ENCODE measurements at regions not wholly inside any gene's neighbourhood (a gene's known extent, or its start where the extent isn't known, plus 50 kb on each side); places are given as distances from the start of the nearest gene placed in this dataset.
A peak's percentile ranks its signal among the peaks of the same experiment; 100 is the strongest.

DNA sequence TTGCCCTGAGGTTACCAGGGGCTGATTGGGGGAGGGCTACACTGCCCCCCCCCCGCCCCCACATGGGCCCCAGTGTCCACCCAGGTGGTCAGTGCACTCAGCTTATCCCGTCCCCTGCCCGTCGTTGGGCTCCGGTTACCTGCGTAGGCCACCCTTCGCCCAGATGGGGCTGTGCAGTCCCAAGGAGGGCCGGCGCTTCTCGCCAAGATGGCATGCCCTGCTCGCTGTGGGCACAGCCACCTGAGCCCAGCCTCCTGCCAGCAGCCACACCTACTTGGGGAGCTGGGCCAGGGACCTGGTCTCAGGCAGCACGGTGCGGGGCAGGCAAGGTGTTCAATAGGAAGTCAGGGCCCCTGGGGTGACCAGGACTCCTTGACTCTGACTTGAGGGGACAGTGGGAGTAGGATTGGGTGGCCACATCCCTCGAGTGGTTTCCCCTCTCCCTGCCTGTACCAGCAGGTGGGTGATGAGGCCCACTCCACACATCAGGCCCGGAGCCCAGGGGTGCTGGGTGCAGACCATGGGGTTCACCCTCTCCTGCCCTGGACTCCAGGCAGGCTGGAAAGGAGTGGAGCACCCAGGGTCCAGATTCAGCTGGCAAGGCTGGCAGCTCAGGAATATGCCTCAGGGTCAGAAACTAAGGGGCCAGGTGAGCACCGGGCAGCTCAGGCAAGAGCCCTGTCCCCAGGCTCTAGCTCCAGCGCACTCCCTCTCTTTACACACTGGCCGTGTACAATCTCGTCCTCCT is 170.3 kb downstream of the GLI2 start:
- Mint-ChIP-seq H3K36me3 (ENCODE audit: low read depth) (no peaks in the 10 kb centered on the region), H3K9me3 (no peaks in the 10 kb centered on the region), H3K4me1 (peaks cover 52% of the 10 kb centered on the region), H3K4me3 (no peak overlapping the region), H3K27me3 (ENCODE audit: low read depth) (peaks cover 9% of the 10 kb centered on the region), H3K27ac (peak overlapping the region; percentile 70 to 78 (median 73))
- TF ChIP-seq, protein P1, sequence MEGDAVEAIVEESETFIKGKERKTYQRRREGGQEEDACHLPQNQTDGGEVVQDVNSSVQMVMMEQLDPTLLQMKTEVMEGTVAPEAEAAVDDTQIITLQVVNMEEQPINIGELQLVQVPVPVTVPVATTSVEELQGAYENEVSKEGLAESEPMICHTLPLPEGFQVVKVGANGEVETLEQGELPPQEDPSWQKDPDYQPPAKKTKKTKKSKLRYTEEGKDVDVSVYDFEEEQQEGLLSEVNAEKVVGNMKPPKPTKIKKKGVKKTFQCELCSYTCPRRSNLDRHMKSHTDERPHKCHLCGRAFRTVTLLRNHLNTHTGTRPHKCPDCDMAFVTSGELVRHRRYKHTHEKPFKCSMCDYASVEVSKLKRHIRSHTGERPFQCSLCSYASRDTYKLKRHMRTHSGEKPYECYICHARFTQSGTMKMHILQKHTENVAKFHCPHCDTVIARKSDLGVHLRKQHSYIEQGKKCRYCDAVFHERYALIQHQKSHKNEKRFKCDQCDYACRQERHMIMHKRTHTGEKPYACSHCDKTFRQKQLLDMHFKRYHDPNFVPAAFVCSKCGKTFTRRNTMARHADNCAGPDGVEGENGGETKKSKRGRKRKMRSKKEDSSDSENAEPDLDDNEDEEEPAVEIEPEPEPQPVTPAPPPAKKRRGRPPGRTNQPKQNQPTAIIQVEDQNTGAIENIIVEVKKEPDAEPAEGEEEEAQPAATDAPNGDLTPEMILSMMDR (IDR thresholded peaks at IDR 0.05; ENCODE audit: unreplicated experiment in 3 of 3), result no peak

DNA sequence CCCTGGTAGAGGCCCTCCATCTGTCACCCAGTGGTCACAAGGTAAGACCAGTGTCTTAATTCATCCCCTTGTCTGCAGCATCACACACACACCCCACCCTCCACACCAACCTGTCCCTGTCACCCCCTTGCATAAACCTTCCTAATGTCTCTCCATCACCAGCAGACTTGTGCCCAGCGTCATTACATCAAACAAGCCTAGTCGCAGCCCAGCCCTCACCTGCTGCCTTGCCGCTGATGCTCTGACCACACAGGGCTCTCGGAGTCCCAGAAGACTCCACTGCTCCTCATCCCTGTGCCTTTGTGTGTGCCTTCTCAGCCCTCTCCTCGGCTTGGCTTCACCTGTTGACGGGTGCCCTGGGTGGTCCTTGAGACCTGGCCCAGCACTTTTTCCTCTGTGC is 171.2 kb downstream of the GLI2 start:
- Mint-ChIP-seq H3K4me1 (peaks cover 51% of the 10 kb centered on the region), H3K36me3 (ENCODE audit: low read depth) (no peaks in the 10 kb centered on the region), H3K9me3 (no peaks in the 10 kb centered on the region), H3K4me3 (no peak overlapping the region), H3K27ac (peak overlapping the region; percentile 70 to 78 (median 73)), H3K27me3 (ENCODE audit: low read depth) (peaks cover 9% of the 10 kb centered on the region)
- TF ChIP-seq, protein P1 (IDR thresholded peaks at IDR 0.05; ENCODE audit: unreplicated experiment in 3 of 3), result no peak

DNA sequence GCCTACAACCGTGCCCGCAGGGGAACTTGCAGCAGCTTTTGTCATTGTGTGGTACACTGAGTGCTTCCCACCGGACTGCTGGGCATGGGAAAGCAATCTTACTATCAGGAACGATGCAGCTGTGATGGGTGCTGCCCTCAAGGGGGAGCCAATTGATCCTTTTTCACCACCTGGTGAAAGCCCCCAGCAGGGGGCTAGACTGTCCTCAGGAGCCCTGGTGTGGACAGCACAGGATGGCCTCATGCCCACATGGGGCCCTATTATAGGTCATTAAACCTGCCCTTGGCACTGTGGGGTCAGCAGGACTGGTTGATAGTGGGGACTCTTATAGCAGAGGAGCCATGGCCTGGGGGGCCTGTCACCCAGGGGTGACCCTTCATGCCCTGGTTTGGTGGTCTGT is 172.2 kb downstream of the GLI2 start:
- Mint-ChIP-seq H3K27me3 (ENCODE audit: low read depth) (peaks cover 9% of the 10 kb centered on the region), H3K9me3 (no peaks in the 10 kb centered on the region), H3K4me3 (no peak overlapping the region), H3K36me3 (ENCODE audit: low read depth) (no peaks in the 10 kb centered on the region), H3K4me1 (peaks cover 51% of the 10 kb centered on the region), H3K27ac (peak overlapping the region in 2 of 3 experiments; percentile 55 to 73)
- TF ChIP-seq, protein P1 (IDR thresholded peaks at IDR 0.05; ENCODE audit: unreplicated experiment in 3 of 3), result no peak

DNA sequence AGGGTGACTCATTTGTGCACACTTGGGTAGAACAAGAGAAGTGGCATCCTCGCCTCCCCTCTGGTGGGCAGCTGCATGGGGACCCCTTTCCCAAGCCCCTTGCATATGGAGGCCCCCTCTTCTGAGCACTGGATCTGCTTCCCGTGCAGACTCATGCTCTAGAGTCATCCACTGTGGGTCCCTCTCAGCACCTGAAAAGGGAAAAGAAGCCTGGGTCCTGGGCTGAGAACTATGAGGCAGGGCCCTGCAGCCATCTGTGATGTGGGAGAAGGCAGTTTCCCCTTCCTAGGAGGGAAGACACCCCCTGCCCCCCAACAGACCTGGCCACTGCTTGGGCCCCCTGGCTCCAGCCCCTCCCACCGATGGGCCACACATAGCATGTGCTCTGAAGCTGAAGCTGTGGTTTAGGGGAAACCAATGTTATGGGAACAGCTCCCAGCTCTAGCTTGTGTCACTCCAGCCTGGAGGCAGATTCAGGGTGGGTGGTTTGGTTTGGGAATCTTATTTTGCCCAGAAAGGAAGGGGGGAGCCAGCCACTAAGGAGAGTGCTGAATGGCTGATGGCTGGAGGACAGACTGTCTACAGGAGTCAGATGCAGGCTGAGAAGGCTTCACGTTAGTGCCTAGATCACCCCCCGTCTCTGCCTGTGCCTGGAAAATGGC is 172.8 kb downstream of the GLI2 start:
- Mint-ChIP-seq H3K36me3 (ENCODE audit: low read depth) (no peaks in the 10 kb centered on the region), H3K27ac (no peak overlapping the region), H3K9me3 (no peaks in the 10 kb centered on the region), H3K4me3 (no peak overlapping the region), H3K4me1 (peaks cover 55% of the 10 kb centered on the region), H3K27me3 (ENCODE audit: low read depth) (peaks cover 9% of the 10 kb centered on the region)
- TF ChIP-seq, protein P1 (IDR thresholded peaks at IDR 0.05; ENCODE audit: unreplicated experiment in 3 of 3), result no peak

DNA sequence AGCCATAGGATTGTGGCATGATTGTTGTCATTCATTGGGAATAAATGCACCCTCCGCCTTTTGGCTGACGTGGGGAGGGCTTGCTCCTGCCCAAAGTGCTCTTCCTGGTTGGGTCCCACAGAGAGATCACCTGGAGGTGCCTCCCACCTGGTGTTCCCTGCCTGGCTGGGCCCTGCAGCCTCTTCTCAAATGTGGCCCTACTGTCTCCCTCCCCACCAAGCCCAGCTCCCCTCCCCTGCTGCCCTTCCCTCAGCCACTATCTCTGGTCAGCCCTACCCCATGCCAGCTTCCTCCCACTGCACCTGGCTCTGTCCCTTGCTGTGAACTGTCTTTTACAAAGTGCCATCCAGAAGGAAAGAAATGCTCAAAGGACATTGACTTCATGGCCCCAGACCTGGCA is 173.4 kb downstream of the GLI2 start:
- Mint-ChIP-seq H3K4me1 (peaks cover 60% of the 10 kb centered on the region), H3K27ac (no peak overlapping the region), H3K27me3 (ENCODE audit: low read depth) (peaks cover 9% of the 10 kb centered on the region), H3K4me3 (no peak overlapping the region), H3K36me3 (ENCODE audit: low read depth) (no peaks in the 10 kb centered on the region), H3K9me3 (no peaks in the 10 kb centered on the region)
- TF ChIP-seq, protein P1 (IDR thresholded peaks at IDR 0.05; ENCODE audit: unreplicated experiment in 3 of 3), result no peak

All from nephron (organoid).